Lower leg skin (tissue), 4 donors: ENCODE measurements at regions not wholly inside any gene's neighbourhood (a gene's known extent, or its start where the extent isn't known, plus 50 kb on each side); places are given as distances from the start of the nearest gene placed in this dataset.
"Not testable (repeated sequence)": the region's sequence is repeated elsewhere in the genome, so short reads cannot be mapped to it uniquely, and the experiment has no call there.

Experiments used
- DNase-seq, 2 donors: peaks; one replicate each; pipeline ENCODE4 v3.0.0-alpha.2; 2019; ENCODE audit warnings: low spot score in 2 of 2
- H3K4me3 ChIP-seq: fragments of 200-600 bp; sonication (generic); 2 replicates; pipeline ENCODE4 v1.5.1; 2017; ENCODE audit warnings: mild to moderate bottlenecking, low read depth; ENCODE audit not compliant: poor library complexity, severe bottlenecking
- POLR2A ChIP-seq, 2 donors: fragments of 450-650 bp; IDR thresholded peaks; one replicate each; pipeline ENCODE4 v1.6.1; 2016 to 2017; ENCODE audit warnings: antibody characterized with exemption in 2 of 2, mild to moderate bottlenecking in 1 of 2, moderate library complexity in 1 of 2
- WGBS, 2 donors: methylation state at CpG; one replicate each; pipeline ENCODE4 v1.1.5; 2018; 5-methylcytosine and 5-hydroxymethylcytosine counted together
- intact Hi-C: fragments of 100-400 bp; cut with DNase I; formaldehyde crosslinking; loops from one replicate; pipeline ENCODE4 v1.15.0; 2023; ENCODE audit warnings: low total_unique reads
- TF ChIP-seq, protein P1 (sequence below), 3 donors: fragments of 450-650 bp; IDR thresholded peaks; one replicate each; pipeline ENCODE4 v1.5.1; 2016; ENCODE audit warnings: antibody characterized with exemption in 3 of 3, mild to moderate bottlenecking in 3 of 3, moderate library complexity in 2 of 3

DNA sequence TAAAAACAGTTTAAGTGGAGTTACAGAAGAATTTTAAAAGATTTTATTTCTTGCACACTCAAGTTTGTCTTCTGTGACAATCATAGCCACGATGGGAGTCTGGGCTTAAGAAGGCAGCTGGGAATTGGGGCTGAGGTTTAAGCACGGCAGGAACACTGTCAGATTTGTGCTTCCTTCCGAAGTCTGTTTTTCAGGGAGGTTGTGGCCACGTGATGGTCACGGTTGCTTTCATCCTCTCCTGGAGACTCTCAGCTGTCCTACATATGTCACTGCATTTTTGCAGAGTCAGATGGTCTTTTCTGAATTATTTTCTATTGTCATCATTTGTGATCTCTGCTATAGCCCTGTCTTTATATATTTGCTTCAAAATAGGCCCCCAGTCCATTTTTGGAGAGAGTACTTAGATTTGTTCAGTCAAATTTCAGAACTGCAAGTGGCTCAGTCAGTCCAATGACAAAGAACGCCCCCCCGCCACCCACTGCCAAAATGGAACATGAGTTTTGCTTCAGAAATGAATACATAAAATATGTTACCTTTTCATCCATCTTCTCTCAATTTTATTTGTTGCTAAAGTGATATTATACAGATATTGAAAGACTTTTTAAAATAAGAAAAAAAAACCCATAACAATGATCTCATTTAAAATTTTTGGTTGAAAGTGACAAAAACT is 111.8 kb upstream of the ZFP64 start:
- intact Hi-C loops: no loop called here
- DNase-seq: no peak
- no peak overlapping the region for H3K4me3 ChIP-seq
- 64 to 69% methylated on average over 7 of the region's 7 CpGs for WGBS, 2 donors
- no peak for TF ChIP-seq POLR2A (IDR thresholded peaks at IDR 0.05)
- TF ChIP-seq, protein P1, sequence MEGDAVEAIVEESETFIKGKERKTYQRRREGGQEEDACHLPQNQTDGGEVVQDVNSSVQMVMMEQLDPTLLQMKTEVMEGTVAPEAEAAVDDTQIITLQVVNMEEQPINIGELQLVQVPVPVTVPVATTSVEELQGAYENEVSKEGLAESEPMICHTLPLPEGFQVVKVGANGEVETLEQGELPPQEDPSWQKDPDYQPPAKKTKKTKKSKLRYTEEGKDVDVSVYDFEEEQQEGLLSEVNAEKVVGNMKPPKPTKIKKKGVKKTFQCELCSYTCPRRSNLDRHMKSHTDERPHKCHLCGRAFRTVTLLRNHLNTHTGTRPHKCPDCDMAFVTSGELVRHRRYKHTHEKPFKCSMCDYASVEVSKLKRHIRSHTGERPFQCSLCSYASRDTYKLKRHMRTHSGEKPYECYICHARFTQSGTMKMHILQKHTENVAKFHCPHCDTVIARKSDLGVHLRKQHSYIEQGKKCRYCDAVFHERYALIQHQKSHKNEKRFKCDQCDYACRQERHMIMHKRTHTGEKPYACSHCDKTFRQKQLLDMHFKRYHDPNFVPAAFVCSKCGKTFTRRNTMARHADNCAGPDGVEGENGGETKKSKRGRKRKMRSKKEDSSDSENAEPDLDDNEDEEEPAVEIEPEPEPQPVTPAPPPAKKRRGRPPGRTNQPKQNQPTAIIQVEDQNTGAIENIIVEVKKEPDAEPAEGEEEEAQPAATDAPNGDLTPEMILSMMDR (IDR thresholded peaks at IDR 0.05): no peak

DNA sequence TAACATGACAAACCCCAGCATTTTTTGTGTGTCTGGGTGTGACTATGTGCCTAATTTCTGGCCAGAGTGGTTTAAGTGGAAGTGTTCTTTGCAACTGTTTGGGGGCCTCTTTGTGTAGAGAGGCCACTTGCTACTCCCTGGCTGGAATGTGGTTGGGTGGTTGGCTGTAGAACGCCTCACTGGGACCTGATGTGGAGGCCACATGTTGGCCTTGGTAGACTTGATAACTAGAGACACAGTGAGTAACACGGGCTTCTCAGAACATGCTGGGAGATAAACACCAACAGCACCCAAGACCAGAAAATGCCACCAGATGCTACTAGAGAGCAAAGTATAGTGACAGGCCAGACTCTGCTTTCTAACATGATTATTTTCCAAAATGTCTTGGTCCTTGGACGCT is 111.2 kb upstream of the ZFP64 start:
- no peak for TF ChIP-seq POLR2A (IDR thresholded peaks at IDR 0.05)
- TF ChIP-seq, protein P1 (IDR thresholded peaks at IDR 0.05): no peak
- intact Hi-C loops: no loop called here
- 82 to 84% methylated on average over 3 of the region's 3 CpGs for WGBS, 2 donors
- no peak for DNase-seq
- H3K4me3 ChIP-seq: no peak overlapping the region

DNA sequence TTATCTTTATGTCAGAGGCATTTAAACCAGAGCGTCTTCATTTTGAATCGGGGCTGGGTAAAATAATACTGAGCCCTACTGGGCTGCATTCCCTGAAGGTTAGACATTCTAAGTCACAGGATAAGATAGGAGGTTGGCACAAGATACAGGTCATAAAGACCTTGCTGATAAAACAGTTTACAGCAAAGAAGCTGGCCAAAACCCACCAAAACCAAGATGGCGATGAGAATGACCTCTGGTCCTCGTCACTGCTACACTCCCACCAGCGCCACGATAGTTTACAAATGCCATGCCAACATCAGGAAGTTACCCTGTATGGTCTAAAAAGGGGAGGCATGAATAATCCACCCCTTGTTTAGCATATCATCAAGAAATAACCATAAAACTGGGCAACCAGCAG is 110.5 kb upstream of the ZFP64 start:
- H3K4me3 ChIP-seq, intact Hi-C loops, DNase-seq: not testable (repeated sequence)
- 91 to 95% methylated on average over 6 of the region's 6 CpGs for WGBS, 2 donors

- 58 to 67% methylated on average over 7 of the region's 7 CpGs for WGBS, 2 donors
- no peak for DNase-seq
- TF ChIP-seq, protein P1 (IDR thresholded peaks at IDR 0.05): no peak
- no peak for TF ChIP-seq POLR2A (IDR thresholded peaks at IDR 0.05)
- intact Hi-C loops: no loop called here
- H3K4me3 ChIP-seq: no peak overlapping the region
Observed at GRCh38 chr20:52295556-52295955, 104.0 kb upstream of the ZFP64 start.

GRCh38 chr20:52294106-52294628 is 102.6 kb upstream of the ZFP64 start:
- intact Hi-C loops: no loop called here
- WGBS, 2 donors: 56 to 66% methylated on average over 2 of the region's 2 CpGs
- DNase-seq: no peak
- no peak overlapping the region for H3K4me3 ChIP-seq
- TF ChIP-seq POLR2A (IDR thresholded peaks at IDR 0.05): no peak
- TF ChIP-seq, protein P1 (IDR thresholded peaks at IDR 0.05): no peak

- 79 to 86% methylated on average over 12 of the region's 12 CpGs for WGBS, 2 donors
- intact Hi-C loops: no loop called here
- DNase-seq: no peak
- TF ChIP-seq, protein P1 (IDR thresholded peaks at IDR 0.05): no peak
- TF ChIP-seq POLR2A (IDR thresholded peaks at IDR 0.05): no peak
- H3K4me3 ChIP-seq: no peak overlapping the region
Observed at GRCh38 chr20:52291109-52291508, 99.5 kb upstream of the ZFP64 start.
